Breast epithelium (tissue), 3 donors: ENCODE measurements at regions not wholly inside any gene's neighbourhood (a gene's known extent, or its start where the extent isn't known, plus 50 kb on each side); places are given as distances from the start of the nearest gene placed in this dataset.

Experiments
- CTCF ChIP-seq, 3 donors: fragments of 450-650 bp; IDR thresholded peaks; one replicate each; pipeline ENCODE4 v1.5.1; 2016 to 2017; ENCODE audit warnings: antibody characterized with exemption in 3 of 3, mild to moderate bottlenecking in 3 of 3, moderate library complexity in 3 of 3
- POLR2A ChIP-seq: fragments of 450-650 bp; IDR thresholded peaks from one replicate; pipeline ENCODE4 v1.6.1; 2016; ENCODE audit warnings: antibody characterized with exemption, mild to moderate bottlenecking, moderate library complexity
- POLR2AphosphoS5 ChIP-seq, 3 donors: sonication (generic); formaldehyde crosslinking; IDR thresholded peaks; one replicate each; pipeline ENCODE4 v1.6.1; 2017; ENCODE audit warnings: antibody characterized with exemption in 3 of 3

GRCh38 chr5:74452856-74453255 is 187.7 kb downstream of the ENC1 start:
- TF ChIP-seq POLR2A (no peak), CTCF (IDR thresholded peaks at IDR 0.05) (no peak), POLR2AphosphoS5 (IDR thresholded peaks at IDR 0.05) (no peak)
